ENCODE measurements at regions not wholly inside any gene's neighbourhood (a gene's known extent, or its start where the extent isn't known, plus 50 kb on each side); places are given as distances from the start of the nearest gene placed in this dataset.

GRCh38 chr10:131747251-131747650 lies 153.6 kb upstream of the PPP2R2D start:
- POLR2A ChIA-PET = no interaction called here
- peak overlapping the region; percentile 39 for H3K27ac Mint-ChIP-seq (ENCODE audit: unreplicated experiment)
- no peaks in the 10 kb centered on the region for H3K36me3 Mint-ChIP-seq (ENCODE audit: insufficient read depth, unreplicated experiment)
- no peak for DNase-seq
- BruUV-seq (replicated peaks) = no TSS peak
- no peaks in the 10 kb centered on the region for H3K9me3 Mint-ChIP-seq (ENCODE audit: unreplicated experiment)
- H3K4me1 Mint-ChIP-seq (ENCODE audit: low read depth, unreplicated experiment) = peaks cover 29% of the 10 kb centered on the region
- no peaks in the 10 kb centered on the region for H3K36me3 ChIP-seq (ENCODE audit: control insufficient read depth, insufficient read depth, low read length)
- intact Hi-C loops (cut with micrococcal nuclease; ENCODE audit: unreplicated experiment) = loop anchor here (5.0 kb wide), 1 partner anchor 40 kb away; no protein-coding TSS in a partner anchor
- no peaks in the 10 kb centered on the region for H3K9me3 ChIP-seq
- no peaks in the 10 kb centered on the region for H3K27me3 ChIP-seq (replicated peaks; ENCODE audit: control insufficient read depth, insufficient read depth, low read length)
- H3K27me3 Mint-ChIP-seq (ENCODE audit: insufficient read depth, unreplicated experiment) = no peaks in the 10 kb centered on the region
- TF ChIP-seq, protein P1, sequence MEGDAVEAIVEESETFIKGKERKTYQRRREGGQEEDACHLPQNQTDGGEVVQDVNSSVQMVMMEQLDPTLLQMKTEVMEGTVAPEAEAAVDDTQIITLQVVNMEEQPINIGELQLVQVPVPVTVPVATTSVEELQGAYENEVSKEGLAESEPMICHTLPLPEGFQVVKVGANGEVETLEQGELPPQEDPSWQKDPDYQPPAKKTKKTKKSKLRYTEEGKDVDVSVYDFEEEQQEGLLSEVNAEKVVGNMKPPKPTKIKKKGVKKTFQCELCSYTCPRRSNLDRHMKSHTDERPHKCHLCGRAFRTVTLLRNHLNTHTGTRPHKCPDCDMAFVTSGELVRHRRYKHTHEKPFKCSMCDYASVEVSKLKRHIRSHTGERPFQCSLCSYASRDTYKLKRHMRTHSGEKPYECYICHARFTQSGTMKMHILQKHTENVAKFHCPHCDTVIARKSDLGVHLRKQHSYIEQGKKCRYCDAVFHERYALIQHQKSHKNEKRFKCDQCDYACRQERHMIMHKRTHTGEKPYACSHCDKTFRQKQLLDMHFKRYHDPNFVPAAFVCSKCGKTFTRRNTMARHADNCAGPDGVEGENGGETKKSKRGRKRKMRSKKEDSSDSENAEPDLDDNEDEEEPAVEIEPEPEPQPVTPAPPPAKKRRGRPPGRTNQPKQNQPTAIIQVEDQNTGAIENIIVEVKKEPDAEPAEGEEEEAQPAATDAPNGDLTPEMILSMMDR (IDR thresholded peaks at IDR 0.05; ENCODE audit: insufficient read depth in 1 of 2, low read depth in 1 of 2, low read length in 1 of 2, severe bottlenecking in 1 of 2, unreplicated experiment in 1 of 2) = no peak
- H3K4me1 ChIP-seq = peaks cover 51% of the 10 kb centered on the region
- no peak overlapping the region for H3K4me3 ChIP-seq (ENCODE audit: low read depth, low read length)
- H3K4me3 Mint-ChIP-seq (ENCODE audit: unreplicated experiment) = no peak overlapping the region
- CTCF ChIA-PET = no interaction called here

- no TSS peak for BruUV-seq (replicated peaks)
- TF ChIP-seq, protein P1 (IDR thresholded peaks at IDR 0.05; ENCODE audit: insufficient read depth in 1 of 2, low read depth in 1 of 2, low read length in 1 of 2, severe bottlenecking in 1 of 2, unreplicated experiment in 1 of 2) = no peak
- Mint-ChIP-seq H3K4me3 (ENCODE audit: unreplicated experiment) (no peak overlapping the region), H3K36me3 (ENCODE audit: insufficient read depth, unreplicated experiment) (no peaks in the 10 kb centered on the region), H3K27ac (ENCODE audit: unreplicated experiment) (peak overlapping the region; percentile 25), H3K4me1 (ENCODE audit: low read depth, unreplicated experiment) (peaks cover 34% of the 10 kb centered on the region), H3K27me3 (ENCODE audit: insufficient read depth, unreplicated experiment) (no peaks in the 10 kb centered on the region), H3K9me3 (ENCODE audit: unreplicated experiment) (no peaks in the 10 kb centered on the region)
- ChIA-PET CTCF (no interaction called here), POLR2A (no interaction called here)
- no peak for DNase-seq
- Histone ChIP-seq H3K4me3 (ENCODE audit: low read depth, low read length) (no peak overlapping the region), H3K36me3 (ENCODE audit: control insufficient read depth, insufficient read depth, low read length) (no peaks in the 10 kb centered on the region), H3K27me3 (replicated peaks; ENCODE audit: control insufficient read depth, insufficient read depth, low read length) (no peaks in the 10 kb centered on the region), H3K4me1 (peaks cover 54% of the 10 kb centered on the region), H3K9me3 (no peaks in the 10 kb centered on the region)
- intact Hi-C loops (cut with micrococcal nuclease; ENCODE audit: unreplicated experiment) = loop anchor here (2.0 to 5.0 kb wide), 2 partner anchors 19 to 40 kb away; no protein-coding TSS in a partner anchor
Measured at GRCh38 chr10:131747791-131748190, 153.0 kb upstream of the PPP2R2D start.

DNA sequence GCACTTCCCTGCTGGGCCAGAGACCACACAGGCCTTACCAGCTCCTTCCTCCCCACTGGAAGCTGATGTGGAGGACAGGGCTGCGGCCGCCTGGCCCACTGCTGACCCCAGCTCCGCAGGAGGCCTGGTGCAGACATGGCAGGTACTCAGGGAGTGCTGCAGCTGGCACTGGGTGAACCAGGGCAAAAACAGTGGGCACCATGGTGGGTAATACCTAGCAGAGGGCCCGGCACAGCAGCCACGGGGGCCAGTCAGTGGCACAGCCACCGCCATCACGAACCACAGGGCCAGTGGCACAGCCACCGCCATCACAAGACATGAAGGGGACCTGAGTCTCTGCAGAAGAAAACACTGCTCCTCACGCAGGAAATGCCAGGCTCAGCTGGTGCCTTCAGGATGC lies 152.6 kb upstream of the PPP2R2D start:
- no peaks in the 10 kb centered on the region for H3K36me3 ChIP-seq (ENCODE audit: control insufficient read depth, insufficient read depth, low read length)
- no peak overlapping the region for H3K4me3 ChIP-seq (ENCODE audit: low read depth, low read length)
- intact Hi-C loops (cut with micrococcal nuclease; ENCODE audit: unreplicated experiment) = loop anchor here (2.0 to 5.0 kb wide), 2 partner anchors 19 to 39 kb away; no protein-coding TSS in a partner anchor
- TF ChIP-seq, protein P1 (IDR thresholded peaks at IDR 0.05; ENCODE audit: insufficient read depth in 1 of 2, low read depth in 1 of 2, low read length in 1 of 2, severe bottlenecking in 1 of 2, unreplicated experiment in 1 of 2) = no peak
- Mint-ChIP-seq H3K9me3 (ENCODE audit: unreplicated experiment) (no peaks in the 10 kb centered on the region), H3K4me3 (ENCODE audit: unreplicated experiment) (peak overlapping the region; percentile 58), H3K27me3 (ENCODE audit: insufficient read depth, unreplicated experiment) (no peaks in the 10 kb centered on the region), H3K27ac (ENCODE audit: unreplicated experiment) (peak overlapping the region; percentile 84), H3K36me3 (ENCODE audit: insufficient read depth, unreplicated experiment) (no peaks in the 10 kb centered on the region), H3K4me1 (ENCODE audit: low read depth, unreplicated experiment) (peaks cover 36% of the 10 kb centered on the region)
- H3K4me1 ChIP-seq = peaks cover 54% of the 10 kb centered on the region
- no peaks in the 10 kb centered on the region for H3K9me3 ChIP-seq
- H3K27me3 ChIP-seq (replicated peaks; ENCODE audit: control insufficient read depth, insufficient read depth, low read length) = no peaks in the 10 kb centered on the region
- POLR2A ChIA-PET = no interaction called here
- no TSS peak for BruUV-seq (replicated peaks)
- no peak for DNase-seq
- CTCF ChIA-PET = no interaction called here

All from Caco-2 (cell line).